Stimulated activated naive CD8-positive, alpha-beta T cell treated with anti-CD3 and anti-CD28 coated beads, Interleukin-15, amount 100 ng/mL, for 72 hours (primary cell): ENCODE measurements at regions not wholly inside any gene's neighbourhood (a gene's known extent, or its start where the extent isn't known, plus 50 kb on each side); places are given as distances from the start of the nearest gene placed in this dataset.
"Not testable (repeated sequence)": the region's sequence is repeated elsewhere in the genome, so short reads cannot be mapped to it uniquely, and the experiment has no call there.

Experiments used
- ATAC-seq: fragments of 150-1000 bp; cut with Tn5 transposase; 2 replicates; pipeline ENCODE4 v1.10.0; 2021; ENCODE audit warnings: mild to moderate bottlenecking, moderate library complexity
- DNase-seq, 2 donors: peaks; one replicate each; pipeline ENCODE4 v3.0.0; 2021 to 2022
- H3K27ac Mint-ChIP-seq, 2 donors: one replicate each; pipeline ENCODE4 v1.8.0; 2022; ENCODE audit warnings: mild to moderate bottlenecking in 2 of 2, mixed read lengths in 2 of 2, moderate library complexity in 2 of 2
- H3K27me3 Mint-ChIP-seq: one replicate; pipeline ENCODE4 v1.8.0; 2022; ENCODE audit warnings: mixed read lengths
- H3K4me1 Mint-ChIP-seq: one replicate; pipeline ENCODE4 v1.8.0; 2022; ENCODE audit warnings: mild to moderate bottlenecking, mixed read lengths
- H3K4me3 Mint-ChIP-seq, 2 donors: one replicate each; pipeline ENCODE4 v1.8.0; 2022; ENCODE audit warnings: mild to moderate bottlenecking in 2 of 2, mixed read lengths in 2 of 2, moderate library complexity in 1 of 2
- H3K9me3 Mint-ChIP-seq, 2 donors: one replicate each; pipeline ENCODE4 v1.8.0; 2022; ENCODE audit warnings: mixed read lengths in 2 of 2

GRCh38 chr7:13687500-13687899 is 302.0 kb downstream of the ETV1 start:
- H3K4me1 Mint-ChIP-seq = no peaks in the 10 kb centered on the region
- H3K27me3 Mint-ChIP-seq = no peaks in the 10 kb centered on the region

GRCh38 chr7:13692548-13692947 is 296.9 kb downstream of the ETV1 start:
- H3K4me1 Mint-ChIP-seq = no peaks in the 10 kb centered on the region
- H3K27ac Mint-ChIP-seq = no peak overlapping the region
- H3K4me3 Mint-ChIP-seq = no peak overlapping the region
- no peaks in the 10 kb centered on the region for H3K27me3 Mint-ChIP-seq
- peaks cover 0 to 4% of the 10 kb centered on the region in 2 donors for H3K9me3 Mint-ChIP-seq
- DNase-seq = no peak
- ATAC-seq = no peak

More at GRCh38 chr7:13687500-13687899, 302.0 kb downstream of the ETV1 start:
- no peak for DNase-seq
- Mint-ChIP-seq H3K9me3 (no peaks in the 10 kb centered on the region), H3K4me3 (no peak overlapping the region), H3K27ac (no peak overlapping the region)
- no peak for ATAC-seq

- DNase-seq = no peak
- H3K4me1 Mint-ChIP-seq = no peaks in the 10 kb centered on the region
- no peak overlapping the region for H3K4me3 Mint-ChIP-seq
- no peak for ATAC-seq
- no peaks in the 10 kb centered on the region for H3K27me3 Mint-ChIP-seq
- no peak overlapping the region for H3K27ac Mint-ChIP-seq
- no peaks in the 10 kb centered on the region for H3K9me3 Mint-ChIP-seq
Observed at GRCh38 chr7:13702251-13702650, 287.2 kb downstream of the ETV1 start.

- no peaks in the 10 kb centered on the region for H3K9me3 Mint-ChIP-seq
- no peak for ATAC-seq
- DNase-seq = no peak
- H3K27me3 Mint-ChIP-seq = no peaks in the 10 kb centered on the region
- H3K4me1 Mint-ChIP-seq = no peaks in the 10 kb centered on the region
- H3K27ac Mint-ChIP-seq = no peak overlapping the region
- no peak overlapping the region for H3K4me3 Mint-ChIP-seq
Observed at GRCh38 chr7:13708670-13709069, 280.8 kb downstream of the ETV1 start.

GRCh38 chr7:13713092-13713491 is 276.4 kb downstream of the ETV1 start:
- Mint-ChIP-seq H3K4me3 (no peak overlapping the region), H3K27ac (no peak overlapping the region), H3K4me1 (no peaks in the 10 kb centered on the region), H3K27me3 (no peaks in the 10 kb centered on the region), H3K9me3 (peaks cover 3 to 14% of the 10 kb centered on the region in 2 donors)
- DNase-seq = no peak
- no peak for ATAC-seq

- no peak overlapping the region for H3K4me3 Mint-ChIP-seq
- H3K27ac Mint-ChIP-seq = no peak overlapping the region
- no peaks in the 10 kb centered on the region for H3K27me3 Mint-ChIP-seq
- DNase-seq (no peak), ATAC-seq (no peak)
- no peaks in the 10 kb centered on the region for H3K4me1 Mint-ChIP-seq
- H3K9me3 Mint-ChIP-seq = peaks cover 5 to 14% of the 10 kb centered on the region in 2 donors
Observed at GRCh38 chr7:13715534-13715933, 273.9 kb downstream of the ETV1 start.

GRCh38 chr7:13717031-13717430 is 272.4 kb downstream of the ETV1 start:
- no peaks in the 10 kb centered on the region for H3K4me1 Mint-ChIP-seq
- no peak overlapping the region for H3K4me3 Mint-ChIP-seq
- ATAC-seq (no peak), DNase-seq (no peak)
- H3K27ac Mint-ChIP-seq = no peak overlapping the region
- H3K9me3 Mint-ChIP-seq = peaks cover 5 to 14% of the 10 kb centered on the region in 2 donors
- H3K27me3 Mint-ChIP-seq = no peaks in the 10 kb centered on the region

GRCh38 chr7:13724191-13724976 is 265.1 kb downstream of the ETV1 start:
- H3K4me1 Mint-ChIP-seq = no peaks in the 10 kb centered on the region

GRCh38 chr7:13724977-13725566 is 264.4 kb downstream of the ETV1 start:
- no peak overlapping the region for H3K4me3 Mint-ChIP-seq
- no peaks in the 10 kb centered on the region for H3K4me1 Mint-ChIP-seq
- H3K27me3 Mint-ChIP-seq = no peaks in the 10 kb centered on the region
- no peak overlapping the region for H3K27ac Mint-ChIP-seq
- H3K9me3 Mint-ChIP-seq = no peaks in the 10 kb centered on the region
- DNase-seq (no peak), ATAC-seq (no peak)

More at GRCh38 chr7:13724191-13724976, 265.1 kb downstream of the ETV1 start:
- no peak overlapping the region for H3K27ac Mint-ChIP-seq
- H3K9me3 Mint-ChIP-seq = no peaks in the 10 kb centered on the region
- no peaks in the 10 kb centered on the region for H3K27me3 Mint-ChIP-seq
- DNase-seq (no peak), ATAC-seq (no peak)
- H3K4me3 Mint-ChIP-seq = no peak overlapping the region

GRCh38 chr7:13725591-13725990 is 263.9 kb downstream of the ETV1 start:
- no peak overlapping the region for H3K27ac Mint-ChIP-seq
- H3K4me3 Mint-ChIP-seq = no peak overlapping the region
- ATAC-seq = no peak
- no peaks in the 10 kb centered on the region for H3K27me3 Mint-ChIP-seq
- no peaks in the 10 kb centered on the region for H3K4me1 Mint-ChIP-seq
- no peaks in the 10 kb centered on the region for H3K9me3 Mint-ChIP-seq
- no peak for DNase-seq

GRCh38 chr7:13727279-13727678 is 262.2 kb downstream of the ETV1 start:
- no peak overlapping the region for H3K4me3 Mint-ChIP-seq
- ATAC-seq = no peak
- H3K9me3 Mint-ChIP-seq = no peaks in the 10 kb centered on the region
- no peak overlapping the region for H3K27ac Mint-ChIP-seq
- no peak for DNase-seq
- no peaks in the 10 kb centered on the region for H3K4me1 Mint-ChIP-seq
- H3K27me3 Mint-ChIP-seq = no peaks in the 10 kb centered on the region

GRCh38 chr7:13727751-13728150 is 261.7 kb downstream of the ETV1 start:
- H3K9me3 Mint-ChIP-seq = no peaks in the 10 kb centered on the region
- H3K4me3 Mint-ChIP-seq = no peak overlapping the region
- ATAC-seq = no peak

GRCh38 chr7:13728430-13728829 is 261.0 kb downstream of the ETV1 start:
- not testable (repeated sequence) for ATAC-seq, H3K27ac Mint-ChIP-seq, H3K9me3 Mint-ChIP-seq, H3K4me1 Mint-ChIP-seq, DNase-seq, H3K27me3 Mint-ChIP-seq, H3K4me3 Mint-ChIP-seq

More at GRCh38 chr7:13727751-13728150, 261.7 kb downstream of the ETV1 start:
- no peaks in the 10 kb centered on the region for H3K4me1 Mint-ChIP-seq
- DNase-seq = no peak
- no peaks in the 10 kb centered on the region for H3K27me3 Mint-ChIP-seq
- H3K27ac Mint-ChIP-seq = no peak overlapping the region

- H3K9me3 Mint-ChIP-seq = no peaks in the 10 kb centered on the region
- DNase-seq = no peak
- H3K27ac Mint-ChIP-seq = no peak overlapping the region
- H3K4me1 Mint-ChIP-seq = no peaks in the 10 kb centered on the region
- H3K4me3 Mint-ChIP-seq = no peak overlapping the region
- H3K27me3 Mint-ChIP-seq = no peaks in the 10 kb centered on the region
- ATAC-seq = no peak
Observed at GRCh38 chr7:13731643-13732042, 257.8 kb downstream of the ETV1 start.

GRCh38 chr7:13737563-13737962 is 251.9 kb downstream of the ETV1 start:
- no peaks in the 10 kb centered on the region for H3K27me3 Mint-ChIP-seq
- no peak for DNase-seq
- no peaks in the 10 kb centered on the region for H3K4me1 Mint-ChIP-seq
- H3K9me3 Mint-ChIP-seq = peaks cover 0 to 4% of the 10 kb centered on the region in 2 donors
- H3K27ac Mint-ChIP-seq = no peak overlapping the region
- no peak for ATAC-seq
- no peak overlapping the region for H3K4me3 Mint-ChIP-seq

- peaks cover 0 to 4% of the 10 kb centered on the region in 2 donors for H3K9me3 Mint-ChIP-seq
- DNase-seq = no peak
- no peaks in the 10 kb centered on the region for H3K4me1 Mint-ChIP-seq
- H3K27ac Mint-ChIP-seq = no peak overlapping the region
- no peaks in the 10 kb centered on the region for H3K27me3 Mint-ChIP-seq
- H3K4me3 Mint-ChIP-seq = no peak overlapping the region
- no peak for ATAC-seq
Observed at GRCh38 chr7:13742126-13742525, 247.3 kb downstream of the ETV1 start.
